Retinal pigment epithelial cell (primary cell): ENCODE measurements at regions not wholly inside any gene's neighbourhood (a gene's known extent, or its start where the extent isn't known, plus 50 kb on each side); places are given as distances from the start of the nearest gene placed in this dataset.

Experiments used
- DNase-seq: peaks from one replicate; pipeline ENCODE4 v3.0.0-alpha.2; 2010; ENCODE audit warnings: low read depth
- H3K4me3 ChIP-seq: 2 replicates; pipeline ENCODE4 v1.5.1; 2011; ENCODE audit warnings: mild to moderate bottlenecking, low read length, control low read depth, moderate library complexity
- CTCF ChIP-seq: conservative IDR thresholded peaks from 2 replicates; pipeline ENCODE4 v1.5.1; 2011; ENCODE audit warnings: low read depth, low read length, control low read depth, inconsistent platforms

- no peak for TF ChIP-seq CTCF
- DNase-seq: peak; percentile 36
- no peak overlapping the region for H3K4me3 ChIP-seq
Observed at GRCh38 chr11:95338430-95338991, 107.5 kb upstream of the SESN3 start.

GRCh38 chr11:95337972-95338429, 107.0 kb upstream of the SESN3 start:
- DNase-seq: no peak
- TF ChIP-seq CTCF: no peak

GRCh38 chr11:95337175-95337957, 106.4 kb upstream of the SESN3 start:
- H3K4me3 ChIP-seq: no peak overlapping the region
- DNase-seq: peak; percentile 80
- TF ChIP-seq CTCF: no peak

More at GRCh38 chr11:95337972-95338429, 107.0 kb upstream of the SESN3 start:
- no peak overlapping the region for H3K4me3 ChIP-seq

- no peak for TF ChIP-seq CTCF
- no peak for DNase-seq
- H3K4me3 ChIP-seq: no peak overlapping the region
Observed at GRCh38 chr11:95335989-95336388, 105.0 kb upstream of the SESN3 start.

- no peak overlapping the region for H3K4me3 ChIP-seq
- DNase-seq: no peak
- TF ChIP-seq CTCF: no peak
Observed at GRCh38 chr11:95331161-95331560, 100.2 kb upstream of the SESN3 start.

GRCh38 chr11:95330302-95330701, 99.3 kb upstream of the SESN3 start:
- DNase-seq: no peak
- no peak overlapping the region for H3K4me3 ChIP-seq
- TF ChIP-seq CTCF: no peak
